ENCODE measurements at regions not wholly inside any gene's neighbourhood (a gene's known extent, or its start where the extent isn't known, plus 50 kb on each side); places are given as distances from the start of the nearest gene placed in this dataset.

GRCh38 chr13:111970494-111971141, 96.3 kb upstream of the SOX1 start:
- Histone ChIP-seq H3K36me3 (no peaks in the 10 kb centered on the region), H3K9me3 (no peaks in the 10 kb centered on the region), H3K4me3 (no peak overlapping the region), H3K27me3 (ENCODE audit: low read depth) (peaks cover 50% of the 10 kb centered on the region), H3K4me1 (no peaks in the 10 kb centered on the region), H3K27ac (no peak overlapping the region)
- intact Hi-C loops (cut with DNase I), result no loop called here
- DNase-seq, result no peak
- no peak for ATAC-seq
- TF ChIP-seq CTCF (IDR thresholded peaks at IDR 0.05), result no peak

GRCh38 chr13:111971891-111972780, 94.8 kb upstream of the SOX1 start:
- no peak overlapping the region for H3K4me3 ChIP-seq
- no peak for TF ChIP-seq CTCF (IDR thresholded peaks at IDR 0.05)
- intact Hi-C loops (cut with DNase I), result no loop called here
- peaks cover 59% of the 10 kb centered on the region for H3K27me3 ChIP-seq (ENCODE audit: low read depth)
- no peaks in the 10 kb centered on the region for H3K36me3 ChIP-seq
- H3K9me3 ChIP-seq, result no peaks in the 10 kb centered on the region
- ATAC-seq, result no peak
- DNase-seq, result no peak
- H3K4me1 ChIP-seq, result no peaks in the 10 kb centered on the region
- no peak overlapping the region for H3K27ac ChIP-seq

GRCh38 chr13:111973186-111973585, 93.8 kb upstream of the SOX1 start:
- H3K4me1 ChIP-seq, result no peaks in the 10 kb centered on the region
- intact Hi-C loops (cut with DNase I), result no loop called here
- no peak overlapping the region for H3K27ac ChIP-seq
- H3K27me3 ChIP-seq (ENCODE audit: low read depth), result peaks cover 59% of the 10 kb centered on the region
- DNase-seq (no peak), ATAC-seq (no peak)
- H3K4me3 ChIP-seq, result no peak overlapping the region
- TF ChIP-seq CTCF (IDR thresholded peaks at IDR 0.05), result no peak
- no peaks in the 10 kb centered on the region for H3K9me3 ChIP-seq
- H3K36me3 ChIP-seq, result no peaks in the 10 kb centered on the region

- no peak for ATAC-seq
- Histone ChIP-seq H3K9me3 (no peaks in the 10 kb centered on the region), H3K4me3 (no peak overlapping the region), H3K27ac (no peak overlapping the region), H3K36me3 (no peaks in the 10 kb centered on the region), H3K4me1 (no peaks in the 10 kb centered on the region), H3K27me3 (ENCODE audit: low read depth) (peaks cover 61% of the 10 kb centered on the region)
- intact Hi-C loops (cut with DNase I), result no loop called here
- no peak for TF ChIP-seq CTCF (IDR thresholded peaks at IDR 0.05)
- DNase-seq, result no peak
These were observed 93.2 kb upstream of the SOX1 start for GRCh38 chr13:111973605-111974340.

GRCh38 chr13:111974341-111974640, 92.7 kb upstream of the SOX1 start:
- Histone ChIP-seq H3K4me3 (no peak overlapping the region), H3K9me3 (no peaks in the 10 kb centered on the region), H3K4me1 (no peaks in the 10 kb centered on the region), H3K27me3 (ENCODE audit: low read depth) (peaks cover 61% of the 10 kb centered on the region), H3K27ac (no peak overlapping the region), H3K36me3 (no peaks in the 10 kb centered on the region)
- intact Hi-C loops (cut with DNase I), result no loop called here
- ATAC-seq (no peak), DNase-seq (no peak)
- no peak for TF ChIP-seq CTCF (IDR thresholded peaks at IDR 0.05)

Data from lower lobe of right lung (tissue), 2 donors.